ENCODE measurements at regions not wholly inside any gene's neighbourhood (a gene's known extent, or its start where the extent isn't known, plus 50 kb on each side); places are given as distances from the start of the nearest gene placed in this dataset.

- TF ChIP-seq ZBTB40 (IDR thresholded peaks at IDR 0.05; ENCODE audit: borderline replicate concordance) (no peak), TBL1XR1 (IDR thresholded peaks at IDR 0.05; ENCODE audit: low read depth, low read length) (no peak), IRF4 (IDR thresholded peaks at IDR 0.05; ENCODE audit: low read depth, low read length) (no peak), CUX1 (IDR thresholded peaks at IDR 0.05; ENCODE audit: insufficient replicate concordance, low read depth, low read length) (no peak), CEBPZ (IDR thresholded peaks at IDR 0.05; ENCODE audit: low read depth, low read length) (no peak), SRF (IDR thresholded peaks at IDR 0.05; ENCODE audit: low read depth in 2 of 2, low read length in 2 of 2) (no peak), RELA (IDR thresholded peaks at IDR 0.05; ENCODE audit: borderline replicate concordance, partially characterized antibody) (no peak)
Observed at GRCh38 chr12:34599530-34600513, 577.5 kb downstream of the ALG10 start (continued).

Measured in GM12878 (cell line).